Daoy (cell line): ENCODE measurements at regions not wholly inside any gene's neighbourhood (a gene's known extent, or its start where the extent isn't known, plus 50 kb on each side); places are given as distances from the start of the nearest gene placed in this dataset.

Experiments
- DNase-seq: peaks from one replicate; pipeline ENCODE4 v3.0.0-alpha.2; 2015; ENCODE audit warnings: low read depth

- DNase-seq: no peak
Measured at GRCh38 chr1:62370594-62370993, 51.4 kb upstream of the KANK4 start.

GRCh38 chr1:62371375-62371774 is 52.1 kb upstream of the KANK4 start:
- no peak for DNase-seq

- no peak for DNase-seq
Measured at GRCh38 chr1:62373221-62373620, 54.0 kb upstream of the KANK4 start.

GRCh38 chr1:62377043-62377562 is 57.9 kb upstream of the KANK4 start:
- no peak for DNase-seq

- no peak for DNase-seq
Measured at GRCh38 chr1:62380181-62380580, 56.7 kb upstream of the USP1 start.

GRCh38 chr1:62381831-62382657 is 54.8 kb upstream of the USP1 start:
- no peak for DNase-seq

GRCh38 chr1:62382658-62382955 is 54.2 kb upstream of the USP1 start:
- DNase-seq: no peak

GRCh38 chr1:62384276-62385005 is 52.4 kb upstream of the USP1 start:
- DNase-seq: peak; percentile 69

- DNase-seq: no peak
Measured at GRCh38 chr1:62385923-62386322, 50.9 kb upstream of the USP1 start.

- peak; percentile 10 for DNase-seq
Measured at GRCh38 chr1:62386351-62387121, 50.3 kb upstream of the USP1 start.
